GM18907 (cell line): ENCODE measurements at regions not wholly inside any gene's neighbourhood (a gene's known extent, or its start where the extent isn't known, plus 50 kb on each side); places are given as distances from the start of the nearest gene placed in this dataset.
"Not testable (repeated sequence)": the region's sequence is repeated elsewhere in the genome, so short reads cannot be mapped to it uniquely, and the experiment has no call there.

Source experiments
- ATAC-seq: cut with Tn5 transposase; IDR thresholded peaks from one replicate; pipeline ENCODE4 v1.9.1; 2021; ENCODE audit warnings: mild to moderate bottlenecking, moderate library complexity; ENCODE audit not compliant: unreplicated experiment

GRCh38 chr16:62794724-62795123 is 758.5 kb upstream of the CDH8 start:
- no peak for ATAC-seq

GRCh38 chr16:62780081-62780480 is 743.8 kb upstream of the CDH8 start:
- ATAC-seq = not testable (repeated sequence)

DNA sequence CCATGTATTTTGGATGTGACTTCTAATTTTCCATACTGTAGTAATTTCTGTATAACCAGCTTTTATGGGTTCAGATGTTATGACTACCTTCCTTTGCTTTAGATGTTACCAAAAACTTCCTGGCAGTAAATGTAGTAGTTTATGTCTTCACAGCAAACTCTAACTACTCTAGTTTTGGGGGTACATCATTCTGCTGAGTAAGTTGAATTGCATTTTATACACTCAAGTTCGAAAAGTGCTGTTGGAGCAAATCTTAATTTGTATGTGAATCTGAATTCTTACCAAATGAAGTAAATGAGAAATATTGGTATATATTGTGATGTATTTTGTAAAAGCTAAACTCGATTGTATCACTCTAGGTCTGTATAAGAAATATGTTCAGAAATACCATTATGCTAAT is 728.3 kb upstream of the CDH8 start:
- no peak for ATAC-seq

DNA sequence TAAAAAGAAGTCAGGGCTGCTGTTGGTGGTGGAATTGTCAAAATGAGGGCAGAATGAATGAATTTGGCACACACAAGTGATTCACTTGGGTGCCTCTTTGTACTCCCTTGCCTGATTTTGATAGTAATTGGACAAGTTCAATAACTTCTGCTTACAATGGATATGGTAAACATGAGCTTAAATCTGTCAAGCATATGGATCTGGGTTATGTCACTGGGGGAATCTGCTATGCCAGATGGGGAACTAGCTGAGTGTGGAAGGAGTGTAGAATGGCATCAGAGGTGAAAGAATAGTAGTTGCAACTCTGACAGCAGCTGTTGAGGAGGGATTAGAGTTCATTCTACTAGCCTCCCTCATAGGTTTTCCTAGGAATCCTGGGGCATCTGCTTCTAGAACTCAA is 724.2 kb upstream of the CDH8 start:
- ATAC-seq = no peak

- ATAC-seq = no peak
Measured at GRCh38 chr16:62755938-62756337, 719.7 kb upstream of the CDH8 start.

- ATAC-seq = no peak
Measured at GRCh38 chr16:62752854-62753253, 716.6 kb upstream of the CDH8 start.

GRCh38 chr16:62751218-62751617 is 715.0 kb upstream of the CDH8 start:
- no peak for ATAC-seq

- no peak for ATAC-seq
Measured at GRCh38 chr16:62741692-62742091, 705.5 kb upstream of the CDH8 start.

DNA sequence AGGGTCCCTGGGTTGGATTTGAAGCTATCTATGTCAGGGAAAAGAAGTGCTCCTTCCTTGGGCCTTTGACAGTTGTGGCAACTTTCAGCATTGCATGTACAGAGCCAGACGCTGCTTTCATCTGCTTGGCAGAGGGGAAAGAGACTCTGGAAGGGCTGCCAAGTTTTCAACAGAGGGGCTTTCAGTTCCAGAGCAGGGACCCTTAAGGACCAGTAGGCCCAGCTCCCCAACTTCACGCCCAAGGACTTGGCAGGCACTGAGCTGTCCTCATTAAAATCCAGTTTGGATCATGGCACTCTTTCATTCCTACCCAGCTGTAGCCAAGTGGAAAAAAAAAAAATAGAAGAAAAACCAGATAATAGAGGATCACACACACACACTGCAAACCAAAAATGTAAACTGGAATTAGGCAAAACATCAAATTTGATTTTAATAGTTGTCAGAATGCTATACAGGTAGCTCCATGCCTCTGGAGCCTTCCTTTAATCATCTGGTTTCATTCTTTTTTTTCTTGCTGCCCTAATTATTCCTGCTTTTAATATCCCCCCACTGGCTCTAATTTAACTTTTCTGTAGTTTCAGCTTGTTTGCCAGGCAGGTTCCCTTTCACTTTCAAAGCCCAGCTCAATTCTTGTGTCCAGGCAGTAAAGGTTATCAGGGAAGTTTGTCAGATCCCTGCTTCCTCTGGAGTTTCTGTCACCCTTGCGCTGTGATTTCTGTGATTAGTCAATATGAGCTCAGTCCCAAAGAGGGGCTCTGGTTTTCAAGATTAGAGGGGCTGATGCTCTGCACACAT is 702.6 kb upstream of the CDH8 start:
- no peak for ATAC-seq

- no peak for ATAC-seq
Measured at GRCh38 chr16:62732092-62732491, 695.9 kb upstream of the CDH8 start.

- not testable (repeated sequence) for ATAC-seq
Measured at GRCh38 chr16:62724670-62725269, 688.5 kb upstream of the CDH8 start.

GRCh38 chr16:62720651-62721050 is 684.4 kb upstream of the CDH8 start:
- no peak for ATAC-seq

DNA sequence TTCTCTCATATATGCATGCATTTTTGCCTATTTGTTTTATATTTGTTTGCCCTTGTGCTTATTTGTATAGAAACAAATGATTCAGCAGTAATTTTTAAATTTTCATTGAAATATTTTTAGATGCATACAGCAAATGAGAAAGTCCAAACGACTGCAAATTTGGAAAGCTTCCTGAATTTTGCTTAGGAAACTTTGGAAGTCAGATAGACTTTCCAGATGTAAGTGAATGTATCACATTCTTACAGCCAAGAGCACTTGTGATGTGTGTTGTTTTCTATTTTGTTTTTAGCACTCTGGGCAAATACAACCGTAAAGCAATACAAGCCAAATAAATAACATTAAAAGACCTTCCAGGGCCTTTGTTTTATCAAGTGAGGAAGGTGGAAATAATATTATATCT is 680.8 kb upstream of the CDH8 start:
- ATAC-seq = no peak

DNA sequence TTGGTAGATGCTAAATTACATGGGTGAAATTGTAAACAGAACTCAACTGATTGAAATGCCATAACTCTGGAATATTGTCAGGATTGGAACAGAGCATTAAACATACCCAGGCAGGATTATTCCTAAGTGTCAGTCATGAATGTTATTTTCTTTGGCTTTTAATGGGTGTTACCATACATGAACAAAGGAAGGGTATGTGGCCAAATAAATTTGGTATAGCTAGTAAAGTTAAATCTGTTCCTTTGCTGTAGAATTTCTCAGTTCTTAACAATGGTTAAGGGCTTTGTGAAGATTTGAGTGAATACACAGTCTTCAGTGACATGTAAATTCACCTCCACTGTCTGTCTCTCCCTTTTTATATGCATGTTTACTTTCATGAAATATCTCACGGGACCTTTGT is 679.5 kb upstream of the CDH8 start:
- ATAC-seq = no peak

- ATAC-seq = no peak
Measured at GRCh38 chr16:62712566-62712965, 676.3 kb upstream of the CDH8 start.

GRCh38 chr16:62711797-62712196 is 675.6 kb upstream of the CDH8 start:
- no peak for ATAC-seq

DNA sequence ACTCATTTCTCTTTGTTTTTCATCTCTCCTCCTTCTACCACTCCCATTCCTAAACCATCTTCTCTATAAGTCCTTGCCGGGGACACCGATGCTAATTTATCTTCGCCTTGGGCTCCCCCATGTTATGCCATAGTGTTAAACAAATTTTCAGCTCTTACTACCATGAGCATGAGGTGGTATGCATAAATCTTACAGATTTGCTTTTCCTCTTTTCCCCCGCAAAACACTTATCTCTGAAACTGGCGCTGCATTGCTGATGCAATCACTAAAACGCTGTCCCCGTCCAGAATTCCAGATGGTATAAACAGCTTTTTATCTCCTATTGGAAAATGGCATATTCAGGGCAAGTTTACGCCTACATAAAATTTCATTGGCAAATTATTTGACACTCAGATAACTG is 673.6 kb upstream of the CDH8 start:
- no peak for ATAC-seq

DNA sequence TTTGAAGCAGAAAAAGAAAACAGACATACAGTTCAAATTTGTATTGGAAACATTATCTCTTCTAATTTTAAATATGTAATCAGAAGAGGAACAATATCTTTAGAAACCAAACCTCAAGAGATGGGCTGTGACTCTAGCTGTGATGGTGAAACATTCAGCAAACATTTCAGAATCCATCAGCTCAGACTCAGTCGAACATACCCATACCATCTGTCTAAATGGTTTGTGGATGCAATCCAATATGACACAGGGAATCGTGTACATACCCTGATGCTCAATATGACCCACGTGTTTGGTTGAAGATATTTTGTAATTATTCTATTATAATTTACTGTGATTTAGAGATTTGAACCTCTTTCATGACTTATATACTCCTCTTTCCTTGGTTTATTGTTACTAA is 665.2 kb upstream of the CDH8 start:
- ATAC-seq = no peak

DNA sequence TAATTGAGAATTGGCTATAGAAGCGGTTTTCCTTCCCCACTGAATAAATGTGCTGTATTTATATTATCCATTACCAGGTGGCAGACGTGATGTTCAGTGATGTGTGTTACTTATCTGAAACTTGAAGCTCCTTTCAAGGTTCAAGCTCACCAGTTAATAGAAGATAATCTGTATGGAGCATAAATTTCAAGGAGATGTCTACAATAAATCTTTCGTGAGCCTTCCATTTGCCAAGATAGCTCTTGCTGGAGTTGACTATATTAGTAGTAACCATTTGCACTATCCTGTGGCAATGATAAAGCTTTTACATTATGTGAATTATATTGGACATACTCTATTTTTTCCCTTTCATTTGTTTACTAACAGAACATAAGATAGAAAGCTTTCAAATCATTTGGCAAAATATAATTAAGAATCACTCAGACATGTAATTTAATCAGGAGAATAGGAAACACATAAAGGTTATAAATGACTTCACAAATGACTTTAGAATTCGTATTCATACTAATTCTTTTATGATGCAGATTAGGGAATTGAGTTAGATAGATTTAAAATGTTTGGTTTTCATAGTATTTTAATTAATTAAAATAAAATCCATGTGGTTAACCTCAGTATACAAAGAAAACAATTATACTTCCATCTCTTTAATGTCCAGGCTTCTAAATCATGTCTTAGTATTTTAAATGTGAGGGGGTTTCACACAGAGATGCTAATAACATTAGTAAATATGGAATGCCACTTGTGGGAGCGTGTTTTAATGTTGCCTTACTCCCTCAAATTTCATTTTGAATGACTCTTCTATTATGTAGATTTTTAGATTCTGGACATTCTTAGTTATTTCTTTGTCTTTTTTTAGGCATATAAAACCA is 664.4 kb upstream of the CDH8 start:
- no peak for ATAC-seq

GRCh38 chr16:62692685-62693084 is 656.4 kb upstream of the CDH8 start:
- no peak for ATAC-seq

DNA sequence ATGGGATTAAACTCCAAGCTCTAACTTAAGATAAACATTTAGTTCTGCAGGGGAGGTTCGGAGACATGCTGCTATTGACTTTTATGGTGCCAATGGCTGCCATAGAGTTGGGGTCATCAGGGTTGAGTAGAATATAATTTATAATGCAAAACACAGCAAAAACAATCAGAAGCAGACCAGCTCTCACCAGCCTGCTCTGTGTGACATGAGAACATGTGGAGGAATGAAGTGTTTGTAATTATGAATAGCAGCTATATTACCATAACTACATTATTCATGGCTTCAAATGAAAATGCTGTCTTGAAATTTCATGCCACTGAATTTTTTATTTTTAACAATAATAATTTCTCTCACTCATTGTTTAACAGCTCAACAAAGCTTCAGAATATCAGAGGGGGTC is 645.6 kb upstream of the CDH8 start:
- no peak for ATAC-seq

GRCh38 chr16:62678796-62679195 is 642.6 kb upstream of the CDH8 start:
- ATAC-seq = no peak
